ENCODE measurements at regions not wholly inside any gene's neighbourhood (a gene's known extent, or its start where the extent isn't known, plus 50 kb on each side); places are given as distances from the start of the nearest gene placed in this dataset.
"Not testable (repeated sequence)": the region's sequence is repeated elsewhere in the genome, so short reads cannot be mapped to it uniquely, and the experiment has no call there.

- DNase-seq (ENCODE audit: low read depth) = no peak
Measured at GRCh38 chr1:37162059-37162458, 127.7 kb upstream of the GRIK3 start.

GRCh38 chr1:37166005-37166404 lies 131.7 kb upstream of the GRIK3 start:
- DNase-seq (ENCODE audit: low read depth) = no peak

DNA sequence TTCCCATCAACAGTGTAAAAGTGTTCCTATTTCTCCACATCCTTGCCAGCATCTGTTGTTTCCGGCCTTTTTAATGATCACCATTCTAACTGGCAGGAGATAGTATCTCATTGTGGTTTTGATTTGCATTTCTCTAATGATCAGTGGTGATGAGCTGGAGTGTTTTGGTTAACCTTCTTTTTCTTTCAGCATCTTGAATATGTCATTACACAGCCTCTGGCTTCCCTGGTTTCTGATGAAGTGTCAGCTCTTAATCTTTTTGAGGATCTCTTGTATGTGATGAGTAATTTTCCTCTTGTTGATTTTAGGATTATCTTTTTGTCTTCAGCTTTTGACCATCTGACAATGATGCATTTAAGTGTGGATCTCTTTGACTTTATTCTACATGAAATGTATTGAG lies 133.2 kb upstream of the GRIK3 start:
- no peak for DNase-seq (ENCODE audit: low read depth)

DNA sequence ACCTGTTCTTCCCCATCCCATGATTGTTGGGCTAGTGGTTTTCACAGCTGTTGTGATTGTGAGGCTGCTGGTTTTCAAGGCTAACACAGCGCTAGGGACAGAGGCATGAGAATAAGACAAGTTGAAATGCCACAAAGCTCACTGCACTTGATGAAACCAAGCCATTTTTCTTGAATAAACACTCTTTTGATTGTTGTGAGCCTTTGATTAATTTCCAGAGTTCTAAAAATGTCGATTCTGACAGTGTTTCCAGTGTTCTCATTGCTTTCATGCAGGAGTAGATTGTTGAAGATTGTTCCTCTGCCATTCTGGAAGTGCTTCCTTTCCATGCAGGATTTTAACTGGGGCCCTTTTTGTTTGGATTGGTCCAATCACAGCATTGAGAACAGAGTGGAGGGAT lies 134.9 kb upstream of the GRIK3 start:
- no peak for DNase-seq (ENCODE audit: low read depth)

GRCh38 chr1:37169743-37170275 lies 135.5 kb upstream of the GRIK3 start:
- DNase-seq (ENCODE audit: low read depth) = no peak

DNA sequence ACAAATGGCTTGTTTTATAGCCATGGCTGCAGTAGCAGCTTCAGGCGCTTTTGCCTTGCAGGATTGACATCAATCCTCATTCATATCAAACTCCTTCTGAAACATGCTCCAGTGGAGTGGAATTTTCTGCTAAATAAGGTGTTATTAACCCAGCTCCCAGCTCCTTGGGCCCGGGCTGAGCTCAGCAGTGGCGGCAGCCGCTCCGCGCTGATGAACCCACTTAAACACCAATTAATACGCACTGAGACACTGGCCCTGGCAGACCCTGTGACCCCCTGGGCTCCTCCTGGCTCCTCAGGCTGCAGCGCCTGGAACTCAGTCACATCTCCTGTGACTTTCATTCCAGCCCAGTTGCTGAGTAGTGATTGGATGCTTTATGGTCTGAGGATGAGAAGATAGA lies 137.4 kb upstream of the GRIK3 start:
- DNase-seq (ENCODE audit: low read depth) = no peak

- DNase-seq (ENCODE audit: low read depth) = no peak
Measured at GRCh38 chr1:37174341-37174740, 140.0 kb upstream of the GRIK3 start.

GRCh38 chr1:37174876-37175275 lies 140.6 kb upstream of the GRIK3 start:
- no peak for DNase-seq (ENCODE audit: low read depth)

- DNase-seq (ENCODE audit: low read depth) = no peak
Measured at GRCh38 chr1:37175666-37176215, 141.4 kb upstream of the GRIK3 start.

DNA sequence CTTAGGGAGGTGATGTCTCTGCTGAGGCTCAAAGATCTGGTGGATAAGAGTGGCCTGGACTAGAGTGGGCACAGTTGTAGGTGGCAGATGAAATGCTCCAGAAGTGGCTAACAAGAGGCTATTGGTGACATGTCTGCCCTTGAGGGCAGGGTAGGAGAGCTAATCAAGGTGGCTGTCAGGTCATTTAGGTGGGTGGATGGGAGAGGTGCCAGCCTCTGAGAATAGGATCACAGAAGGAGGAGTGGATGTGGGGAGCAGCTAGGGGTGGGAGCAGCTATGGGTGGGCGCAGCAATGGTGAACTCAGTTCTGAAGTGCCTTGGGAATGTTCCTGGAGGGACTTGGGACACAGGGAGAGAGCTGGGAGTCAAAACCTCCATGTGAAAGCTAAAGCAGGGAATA lies 142.0 kb upstream of the GRIK3 start:
- DNase-seq (ENCODE audit: low read depth) = no peak

- peak; percentile 1 for DNase-seq (ENCODE audit: low read depth)
Measured at GRCh38 chr1:37177230-37177864, 143.0 kb upstream of the GRIK3 start.

DNA sequence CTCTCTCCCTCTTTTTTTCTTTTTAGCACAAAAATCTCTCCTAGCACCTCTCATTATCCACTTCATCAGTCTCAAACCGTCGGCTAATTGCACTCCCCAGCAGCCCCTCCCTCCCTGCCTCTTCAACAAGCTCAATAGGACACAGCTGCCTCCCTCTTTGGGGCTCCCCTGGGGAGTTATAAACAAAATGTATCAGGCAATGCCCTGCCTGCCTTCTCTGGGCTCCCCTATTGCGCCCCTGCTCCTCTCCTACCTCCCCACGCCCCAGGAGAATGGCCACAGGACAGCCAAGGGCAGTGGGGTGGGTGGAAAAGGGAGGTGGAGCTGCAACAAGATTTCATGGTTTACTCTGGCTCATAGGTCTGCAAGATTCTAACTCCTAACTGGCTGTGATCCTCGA lies 147.1 kb upstream of the GRIK3 start:
- no peak for DNase-seq (ENCODE audit: low read depth)

GRCh38 chr1:37184789-37185188 lies 150.5 kb upstream of the GRIK3 start:
- DNase-seq (ENCODE audit: low read depth) = no peak

DNA sequence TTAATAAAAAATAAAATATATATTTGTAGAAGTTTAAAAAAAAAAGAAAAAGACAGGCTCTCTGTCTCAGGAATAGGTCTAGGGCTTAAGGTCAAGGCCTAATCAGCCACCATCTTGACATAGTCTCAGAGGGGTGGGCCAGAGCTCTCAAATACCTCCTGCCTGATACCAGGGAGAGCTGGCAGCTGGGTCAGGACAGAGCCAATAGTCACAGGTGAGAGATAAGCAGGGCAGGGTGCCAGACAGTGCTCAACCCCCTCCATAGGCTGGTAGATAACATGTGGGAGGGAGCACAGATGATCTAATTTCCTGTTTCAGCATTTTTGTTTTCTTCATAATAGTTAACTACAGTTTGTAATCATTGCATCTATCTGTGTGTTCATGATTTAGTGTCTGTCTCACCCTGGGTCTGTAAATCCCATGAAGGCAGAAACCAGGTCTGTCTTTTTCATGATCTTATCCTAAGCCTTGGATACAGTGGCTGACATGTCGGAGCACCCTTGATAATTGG lies 152.0 kb upstream of the GRIK3 start:
- no peak for DNase-seq (ENCODE audit: low read depth)

DNA sequence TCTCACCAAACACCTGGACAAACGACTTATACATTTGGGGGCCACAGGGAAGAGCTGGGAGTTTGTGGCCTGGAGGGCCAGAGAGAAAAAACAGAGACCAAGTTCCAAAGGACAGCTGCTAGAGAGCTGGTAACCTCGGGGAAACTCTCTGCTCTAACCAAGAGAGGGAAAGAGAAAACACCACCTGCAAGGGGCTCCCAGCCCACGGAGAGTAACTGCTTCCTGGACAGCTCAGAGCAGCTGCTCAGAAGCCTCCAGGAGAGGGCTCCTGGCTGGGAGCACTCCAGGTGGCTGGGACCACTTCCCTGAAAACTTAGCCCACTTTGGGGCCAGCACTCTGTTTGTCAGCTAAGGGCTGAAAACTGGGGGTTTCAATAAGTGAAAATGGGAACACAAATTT lies 154.8 kb upstream of the GRIK3 start:
- no peak for DNase-seq (ENCODE audit: low read depth)

GRCh38 chr1:37197411-37197810 lies 163.1 kb upstream of the GRIK3 start:
- DNase-seq (ENCODE audit: low read depth) = no peak

DNA sequence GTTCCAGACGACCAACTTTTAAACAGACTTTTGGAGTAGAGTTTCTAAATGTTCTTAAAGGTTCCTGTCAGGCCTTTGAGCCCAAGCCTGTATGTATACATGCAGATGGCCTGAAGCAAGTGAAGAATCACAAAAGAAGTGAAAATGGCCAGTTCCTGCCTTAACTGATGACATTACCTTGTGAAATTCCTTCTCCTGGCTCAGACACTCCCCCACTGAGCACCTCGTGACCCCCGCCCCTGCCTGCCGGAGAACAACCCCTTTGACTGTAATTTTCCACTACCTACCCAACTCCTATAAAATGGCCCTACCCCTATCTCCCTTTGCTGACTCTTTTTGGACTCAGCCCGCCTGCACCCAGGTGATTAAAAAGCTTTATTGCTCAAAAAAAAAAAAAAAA lies 180.0 kb upstream of the GRIK3 start:
- not testable (repeated sequence) for DNase-seq (ENCODE audit: low read depth)

GRCh38 chr1:37233606-37234005 lies 199.3 kb upstream of the GRIK3 start:
- DNase-seq (ENCODE audit: low read depth) = no peak

DNA sequence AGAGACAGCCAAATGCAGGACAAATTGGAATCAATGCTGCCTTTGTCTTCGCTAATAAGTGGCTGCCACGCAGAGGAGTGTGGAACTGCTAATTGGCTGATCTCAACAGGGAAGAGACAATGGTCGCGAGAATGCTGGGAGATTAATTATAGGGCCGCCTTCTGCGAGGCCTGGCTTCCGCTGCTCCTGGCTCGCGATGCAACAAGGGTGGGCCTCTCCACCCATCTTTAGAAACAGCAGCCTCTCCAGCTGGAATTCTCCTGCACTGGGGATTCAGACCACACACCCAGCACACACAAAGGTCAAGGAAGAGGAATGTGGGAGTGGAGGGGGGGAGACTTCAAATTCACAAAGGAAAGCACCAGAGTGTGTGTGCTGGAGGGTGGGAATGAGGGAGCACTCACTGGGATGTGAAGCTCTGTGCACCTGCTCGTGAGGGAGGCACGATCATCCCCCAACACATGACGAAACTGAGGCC lies 200.7 kb upstream of the GRIK3 start:
- no peak for DNase-seq (ENCODE audit: low read depth)

- no peak for DNase-seq (ENCODE audit: low read depth)
Measured at GRCh38 chr1:37237948-37238347, 203.6 kb upstream of the GRIK3 start.

- no peak for DNase-seq (ENCODE audit: low read depth)
Measured at GRCh38 chr1:37238364-37239224, 204.3 kb upstream of the GRIK3 start.

DNA sequence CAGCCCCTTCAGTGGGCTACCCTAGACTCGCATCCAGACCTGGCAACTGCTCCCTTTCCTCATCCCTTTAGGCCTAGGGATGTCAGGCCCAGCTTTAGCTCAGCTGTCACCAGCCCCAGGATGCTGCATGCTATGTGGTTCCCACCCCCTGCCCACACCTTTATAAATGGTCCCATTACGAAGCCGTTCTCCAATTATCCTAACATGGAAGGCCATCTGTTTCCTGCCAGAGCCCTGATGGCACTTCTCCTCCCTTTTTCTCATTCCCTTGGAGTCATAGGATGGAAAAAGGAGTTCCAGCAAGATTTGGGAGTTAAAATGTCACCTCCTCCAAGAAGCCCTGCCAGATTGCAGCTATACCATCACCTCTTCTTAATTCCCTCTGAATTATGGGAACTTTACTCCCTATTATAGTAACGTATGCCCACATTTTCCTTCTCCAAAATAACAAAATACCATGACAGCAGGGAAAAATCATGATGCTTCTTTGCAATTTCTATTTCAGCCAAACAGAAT lies 205.0 kb upstream of the GRIK3 start:
- no peak for DNase-seq (ENCODE audit: low read depth)
